LHCN-M2 (cell line): ENCODE measurements at regions not wholly inside any gene's neighbourhood (a gene's known extent, or its start where the extent isn't known, plus 50 kb on each side); places are given as distances from the start of the nearest gene placed in this dataset.
A peak's percentile ranks its signal among the peaks of the same experiment; 100 is the strongest.
"Not testable (repeated sequence)": the region's sequence is repeated elsewhere in the genome, so short reads cannot be mapped to it uniquely, and the experiment has no call there.

Experiments
- DNase-seq: peaks from one replicate; pipeline ENCODE4 v3.0.0-alpha.2; 2012; ENCODE audit warnings: low read depth

GRCh38 chr3:90062016-90062415 lies 954.6 kb downstream of the EPHA3 start:
- DNase-seq, result peak; percentile 75

GRCh38 chr3:90062631-90063200 lies 955.3 kb downstream of the EPHA3 start:
- peak; percentile 16 for DNase-seq

- DNase-seq, result no peak
Measured at GRCh38 chr3:90068783-90069182, 961.4 kb downstream of the EPHA3 start.

- peak; percentile 69 for DNase-seq
Measured at GRCh38 chr3:90069748-90070147, 962.3 kb downstream of the EPHA3 start.

GRCh38 chr3:90076136-90076535 lies 968.7 kb downstream of the EPHA3 start:
- no peak for DNase-seq

GRCh38 chr3:90080988-90081387 lies 973.6 kb downstream of the EPHA3 start:
- DNase-seq, result no peak

- not testable (repeated sequence) for DNase-seq
Measured at GRCh38 chr3:90086297-90086696, 978.9 kb downstream of the EPHA3 start.

- no peak for DNase-seq
Measured at GRCh38 chr3:90087703-90088102, 980.3 kb downstream of the EPHA3 start.

GRCh38 chr3:90091549-90091948 lies 984.1 kb downstream of the EPHA3 start:
- DNase-seq, result peak; percentile 90

- DNase-seq, result peak; percentile 51
Measured at GRCh38 chr3:90092994-90093393, 985.6 kb downstream of the EPHA3 start.

GRCh38 chr3:90095811-90096210 lies 988.4 kb downstream of the EPHA3 start:
- no peak for DNase-seq

GRCh38 chr3:90099493-90099892 lies 992.1 kb downstream of the EPHA3 start:
- no peak for DNase-seq

- no peak for DNase-seq
Measured at GRCh38 chr3:90102146-90102545, 994.7 kb downstream of the EPHA3 start.

GRCh38 chr3:90121326-90121725 lies 1013.9 kb downstream of the EPHA3 start:
- DNase-seq, result no peak

GRCh38 chr3:90128391-90128790 lies 1021.0 kb downstream of the EPHA3 start:
- peak; percentile 47 for DNase-seq

GRCh38 chr3:90129730-90130129 lies 1022.3 kb downstream of the EPHA3 start:
- DNase-seq, result no peak

- DNase-seq, result peak; percentile 77
Measured at GRCh38 chr3:90132197-90132596, 1024.8 kb downstream of the EPHA3 start.

GRCh38 chr3:90134090-90134489 lies 1026.7 kb downstream of the EPHA3 start:
- no peak for DNase-seq

- DNase-seq, result no peak
Measured at GRCh38 chr3:90136456-90137191, 1029.2 kb downstream of the EPHA3 start.

GRCh38 chr3:90145094-90145860 lies 1037.9 kb downstream of the EPHA3 start:
- peak; percentile 40 for DNase-seq

- DNase-seq, result no peak
Measured at GRCh38 chr3:90180096-90180495, 1072.7 kb downstream of the EPHA3 start.

- no peak for DNase-seq
Measured at GRCh38 chr3:90180543-90180942, 1073.1 kb downstream of the EPHA3 start.
